DND-41 (cell line): ENCODE measurements at regions not wholly inside any gene's neighbourhood (a gene's known extent, or its start where the extent isn't known, plus 50 kb on each side); places are given as distances from the start of the nearest gene placed in this dataset.

Experiments used
- CTCF ChIP-seq: IDR thresholded peaks from 2 replicates; pipeline ENCODE4 v1.5.1; 2012; ENCODE audit warnings: borderline replicate concordance, low read length, moderate library complexity, mild to moderate bottlenecking; ENCODE audit not compliant: poor library complexity, severe bottlenecking; ENCODE audit errors: extremely low read depth
- EZH2 ChIP-seq: IDR thresholded peaks from 3 replicates; pipeline ENCODE4 v1.6.1; 2012; ENCODE audit warnings: borderline replicate concordance, low read depth, mild to moderate bottlenecking, moderate library complexity, low read length, inconsistent platforms; ENCODE audit not compliant: severe bottlenecking

GRCh38 chr2:39855856-39856255 is 76.8 kb upstream of the THUMPD2 start:
- TF ChIP-seq CTCF (no peak), EZH2 (no peak)
